Heart left ventricle (tissue), 13 donors: ENCODE measurements at regions not wholly inside any gene's neighbourhood (a gene's known extent, or its start where the extent isn't known, plus 50 kb on each side); places are given as distances from the start of the nearest gene placed in this dataset.

ENCODE experiments used
- CTCF ChIP-seq, 12 donors: fragments of 200-600 bp; sonication (generic) in 4 of 12; IDR thresholded peaks; one replicate each; pipeline versions ENCODE4 v1.5.0 to v1.8.0; 2018 to 2022; ENCODE audit warnings: antibody characterized with exemption in 12 of 12, mild to moderate bottlenecking in 5 of 12
- POLR2A ChIP-seq, 2 donors: fragments of 450-650 bp; IDR thresholded peaks; one replicate each; pipeline ENCODE4 v1.6.1; 2017; ENCODE audit warnings: antibody characterized with exemption in 2 of 2, mild to moderate bottlenecking in 2 of 2, moderate library complexity in 2 of 2
- donor health status: ischemic (EF 13 %, LVEDD 7.1; RV severe dilation, severe dysfunction).
- donor health status: DM: no; HTN: yes; CAD: no.
- donor health status: DM: no; HTN: no; CAD: no.
- donor health status: ischemic (EF 25% LVEDD 6.9; RV normal size, moderate dysfunction).
- donor health status: ischemic (EF 25% LVEDD 5.7; RV mildly dilated, moderate dysfunction).
- donor health status: ischemic (EF 35%, LVEDD 5.7; RV mildly dilated, moderate dysfunction).
- donor health status: nonischemic (EF 11% LVEDD 7.7; RV severe dilation, severe dysfunction).
- donor health status: DM: yes; HTN: yes; CAD: no.
- donor health status: PGD.
- donor health status: ischemic (EF 29% LVEDD 5.4; RV normal size, mild dysfunction).
- donor health status: nonischemic (EF 23%, LVEDD 6.1; RV moderate dilation, normal function).

- TF ChIP-seq POLR2A (IDR thresholded peaks at IDR 0.05) (no peak), CTCF (IDR thresholded peaks at IDR 0.05) (no peak)
Measured at GRCh38 chr16:66255647-66256046, 110.8 kb upstream of the CDH5 start.
